Lower leg skin (tissue), 3 donors: ENCODE measurements at regions not wholly inside any gene's neighbourhood (a gene's known extent, or its start where the extent isn't known, plus 50 kb on each side); places are given as distances from the start of the nearest gene placed in this dataset.

Experiments
- CTCF ChIP-seq, 3 donors: fragments of 450-650 bp; IDR thresholded peaks; one replicate each; pipeline ENCODE4 v1.5.1; 2016; ENCODE audit warnings: antibody characterized with exemption in 3 of 3, mild to moderate bottlenecking in 3 of 3, moderate library complexity in 2 of 3
- POLR2A ChIP-seq, 2 donors: fragments of 450-650 bp; IDR thresholded peaks; one replicate each; pipeline ENCODE4 v1.6.1; 2016 to 2017; ENCODE audit warnings: antibody characterized with exemption in 2 of 2, mild to moderate bottlenecking in 1 of 2, moderate library complexity in 1 of 2

- TF ChIP-seq CTCF (IDR thresholded peaks at IDR 0.05) (no peak), POLR2A (IDR thresholded peaks at IDR 0.05) (no peak)
Measured at GRCh38 chr1:38476850-38477178, 382.8 kb downstream of the RRAGC start.
